ENCODE measurements at regions not wholly inside any gene's neighbourhood (a gene's known extent, or its start where the extent isn't known, plus 50 kb on each side); places are given as distances from the start of the nearest gene placed in this dataset.
A peak's percentile ranks its signal among the peaks of the same experiment; 100 is the strongest.
"Not testable (repeated sequence)": the region's sequence is repeated elsewhere in the genome, so short reads cannot be mapped to it uniquely, and the experiment has no call there.

GRCh38 chr2:44051593-44052347 lies 56.0 kb upstream of the LRPPRC start:
- peak; percentile 12 for DNase-seq (ENCODE audit: low read depth, low spot score)

GRCh38 chr2:44052584-44052983 lies 56.8 kb upstream of the LRPPRC start:
- no peak for DNase-seq (ENCODE audit: low read depth, low spot score)

- no peak for DNase-seq (ENCODE audit: low read depth, low spot score)
Observed at GRCh38 chr2:44053052-44053451, 57.3 kb upstream of the LRPPRC start.

- DNase-seq (ENCODE audit: low read depth, low spot score): no peak
Observed at GRCh38 chr2:44053456-44053855, 57.7 kb upstream of the LRPPRC start.

GRCh38 chr2:44055229-44055628 lies 59.4 kb upstream of the LRPPRC start:
- DNase-seq (ENCODE audit: low read depth, low spot score): no peak

- DNase-seq (ENCODE audit: low read depth, low spot score): no peak
Observed at GRCh38 chr2:44055664-44056063, 59.9 kb upstream of the LRPPRC start.

GRCh38 chr2:44056947-44057346 lies 61.2 kb upstream of the LRPPRC start:
- no peak for DNase-seq (ENCODE audit: low read depth, low spot score)

GRCh38 chr2:44060286-44060685 lies 64.5 kb upstream of the LRPPRC start:
- DNase-seq (ENCODE audit: low read depth, low spot score): not testable (repeated sequence)

- no peak for DNase-seq (ENCODE audit: low read depth, low spot score)
Observed at GRCh38 chr2:44060990-44061389, 65.2 kb upstream of the LRPPRC start.

- DNase-seq (ENCODE audit: low read depth, low spot score): no peak
Observed at GRCh38 chr2:44061469-44061868, 65.7 kb upstream of the LRPPRC start.

GRCh38 chr2:44061876-44062275 lies 66.1 kb upstream of the LRPPRC start:
- no peak for DNase-seq (ENCODE audit: low read depth, low spot score)

- DNase-seq (ENCODE audit: low read depth, low spot score): no peak
Observed at GRCh38 chr2:44063033-44063432, 67.2 kb upstream of the LRPPRC start.

GRCh38 chr2:44064281-44064680 lies 68.5 kb upstream of the LRPPRC start:
- DNase-seq (ENCODE audit: low read depth, low spot score): not testable (repeated sequence)

- not testable (repeated sequence) for DNase-seq (ENCODE audit: low read depth, low spot score)
Observed at GRCh38 chr2:44067012-44067790, 71.4 kb upstream of the LRPPRC start.

- DNase-seq (ENCODE audit: low read depth, low spot score): not testable (repeated sequence)
Observed at GRCh38 chr2:44067791-44068181, 72.0 kb upstream of the LRPPRC start.

GRCh38 chr2:44071454-44072046 lies 75.8 kb upstream of the LRPPRC start:
- no peak for DNase-seq (ENCODE audit: low read depth, low spot score)

- DNase-seq (ENCODE audit: low read depth, low spot score): not testable (repeated sequence)
Observed at GRCh38 chr2:44073667-44074066, 77.9 kb upstream of the LRPPRC start.

GRCh38 chr2:44074795-44075194 lies 79.0 kb upstream of the LRPPRC start:
- not testable (repeated sequence) for DNase-seq (ENCODE audit: low read depth, low spot score)

GRCh38 chr2:44075541-44075940 lies 79.8 kb upstream of the LRPPRC start:
- peak; percentile 73 for DNase-seq (ENCODE audit: low read depth, low spot score)

GRCh38 chr2:44077942-44078511 lies 82.2 kb upstream of the LRPPRC start:
- DNase-seq (ENCODE audit: low read depth, low spot score): no peak

- DNase-seq (ENCODE audit: low read depth, low spot score): no peak
Observed at GRCh38 chr2:44079686-44080085, 83.9 kb upstream of the LRPPRC start.

- DNase-seq (ENCODE audit: low read depth, low spot score): no peak
Observed at GRCh38 chr2:44083054-44083453, 85.6 kb upstream of the PPM1B start.

Data from astrocyte of the hippocampus (primary cell).